ENCODE measurements at regions not wholly inside any gene's neighbourhood (a gene's known extent, or its start where the extent isn't known, plus 50 kb on each side); places are given as distances from the start of the nearest gene placed in this dataset.

GRCh38 chr2:78677774-78678173, 347.7 kb upstream of the REG3G start:
- TF ChIP-seq EZH2 (IDR thresholded peaks at IDR 0.05; ENCODE audit: low read length, missing control alignments) (no peak), CTCF (conservative IDR thresholded peaks at IDR 0.05 in 1 of 2, IDR thresholded peaks at IDR 0.05 in 1 of 2; ENCODE audit: low read depth in 1 of 2, low read length in 2 of 2) (no peak)
